ENCODE measurements at regions not wholly inside any gene's neighbourhood (a gene's known extent, or its start where the extent isn't known, plus 50 kb on each side); places are given as distances from the start of the nearest gene placed in this dataset.

DNA sequence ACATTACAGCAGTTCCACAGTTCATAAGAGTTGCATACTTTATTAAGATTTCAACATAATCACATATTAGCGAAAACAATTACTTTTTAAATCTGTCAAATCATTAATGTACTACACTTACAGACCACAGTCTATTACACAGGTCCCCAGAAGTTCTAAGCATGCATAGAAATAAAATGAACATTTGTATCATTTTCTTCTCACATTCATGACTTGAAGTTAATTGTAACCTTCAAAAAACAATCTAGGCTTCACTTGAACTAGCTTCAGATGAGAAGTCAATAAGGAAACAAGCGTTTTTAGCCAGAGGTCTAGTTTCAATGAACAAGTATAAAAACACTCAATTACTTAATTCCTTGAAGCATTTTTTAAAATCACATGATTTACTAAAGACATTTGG is 238.3 kb downstream of the HACE1 start:
- DNase-seq = no peak
- no peaks in the 10 kb centered on the region for H3K27me3 ChIP-seq
- no peaks in the 10 kb centered on the region for H3K9me3 ChIP-seq
- H3K27ac ChIP-seq = no peak overlapping the region
- intact Hi-C loops (cut with DNase I) = no loop called here
- no peak overlapping the region for H3K4me3 ChIP-seq
- H3K4me1 ChIP-seq = peaks cover 0 to 5% (median 0%) of the 10 kb centered on the region in 4 donors
- WGBS, 2 donors = 87 to 94% methylated on average over 2 of the region's 2 CpGs
- TF ChIP-seq CTCF (IDR thresholded peaks at IDR 0.05) = no peak
- no peak for TF ChIP-seq POLR2A (IDR thresholded peaks at IDR 0.05)
- no peak for TF ChIP-seq POLR2AphosphoS5 (IDR thresholded peaks at IDR 0.05)
- H3K36me3 ChIP-seq = no peaks in the 10 kb centered on the region

DNA sequence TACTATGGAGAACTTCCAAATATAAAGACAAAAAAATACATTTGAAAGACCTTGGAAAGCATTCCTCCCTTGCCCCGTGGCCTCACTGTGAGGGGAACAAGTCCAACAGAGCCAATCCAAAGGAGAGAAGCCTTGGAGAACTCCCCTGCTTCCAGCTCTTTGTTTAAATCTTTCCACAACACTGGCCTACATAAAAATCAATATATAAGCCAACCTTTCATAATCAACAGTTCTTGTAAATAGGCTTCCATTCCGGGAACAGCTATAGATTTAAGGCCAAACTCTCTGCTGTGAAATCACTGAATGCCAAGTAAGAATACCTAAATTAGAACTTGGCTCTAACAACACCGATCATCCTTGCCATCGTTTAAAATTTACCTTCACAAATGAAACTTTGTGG is 242.1 kb downstream of the HACE1 start:
- Histone ChIP-seq H3K36me3 (no peaks in the 10 kb centered on the region), H3K27me3 (no peaks in the 10 kb centered on the region), H3K27ac (no peak overlapping the region), H3K9me3 (no peaks in the 10 kb centered on the region), H3K4me1 (peaks cover 0 to 5% (median 2%) of the 10 kb centered on the region in 4 donors), H3K4me3 (no peak overlapping the region)
- WGBS, 2 donors = 78 to 89% methylated on average over 4 of the region's 4 CpGs
- intact Hi-C loops (cut with DNase I) = no loop called here
- no peak for DNase-seq
- no peak for TF ChIP-seq POLR2A (IDR thresholded peaks at IDR 0.05)
- TF ChIP-seq POLR2AphosphoS5 (IDR thresholded peaks at IDR 0.05) = no peak
- no peak for TF ChIP-seq EP300 (IDR thresholded peaks at IDR 0.05)
- no peak for TF ChIP-seq CTCF (IDR thresholded peaks at IDR 0.05)

- no peaks in the 10 kb centered on the region for H3K27me3 ChIP-seq
- H3K4me3 ChIP-seq = no peak overlapping the region
- WGBS, 2 donors = 94 to 95% methylated on average over 1 of the region's 1 CpG
- no peaks in the 10 kb centered on the region for H3K9me3 ChIP-seq
- DNase-seq = no peak
- TF ChIP-seq EP300 (IDR thresholded peaks at IDR 0.05) (no peak), POLR2AphosphoS5 (IDR thresholded peaks at IDR 0.05) (no peak), POLR2A (IDR thresholded peaks at IDR 0.05) (no peak), CTCF (IDR thresholded peaks at IDR 0.05) (no peak)
- H3K27ac ChIP-seq = no peak overlapping the region
- intact Hi-C loops (cut with DNase I) = no loop called here
- no peaks in the 10 kb centered on the region for H3K36me3 ChIP-seq
- H3K4me1 ChIP-seq = peaks cover 0 to 5% (median 2%) of the 10 kb centered on the region in 4 donors
Observed at GRCh38 chr6:104614394-104614793, 245.3 kb downstream of the HACE1 start.

DNA sequence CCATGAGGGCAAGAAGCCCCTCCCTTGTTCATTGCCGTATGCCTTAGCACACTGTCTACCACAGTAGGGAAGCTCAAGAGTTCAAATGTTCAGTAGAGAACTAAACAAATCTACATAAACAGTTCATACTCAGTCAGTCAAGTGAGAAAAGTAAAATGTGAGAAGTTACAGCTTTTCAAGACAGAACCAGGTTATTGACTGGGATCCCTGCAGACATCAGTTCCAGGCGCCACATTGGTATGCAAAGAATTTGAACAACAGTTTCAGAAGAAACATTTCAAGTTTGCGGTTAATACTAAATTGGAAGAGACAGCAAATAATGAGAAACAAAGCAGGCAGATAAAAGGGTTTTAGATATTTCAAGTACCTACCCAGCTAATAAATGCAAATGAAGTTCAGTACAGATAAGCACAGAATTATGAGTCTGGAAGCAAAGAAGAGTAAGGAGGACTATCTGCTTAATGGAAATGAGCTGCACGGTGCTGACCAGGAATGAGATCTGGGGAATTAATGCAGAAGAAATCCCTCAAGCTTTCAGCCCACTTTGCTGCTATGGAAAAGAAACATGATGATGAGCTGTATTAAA is 246.2 kb downstream of the HACE1 start:
- DNase-seq = no peak
- Histone ChIP-seq H3K27ac (no peak overlapping the region), H3K36me3 (no peaks in the 10 kb centered on the region), H3K9me3 (no peaks in the 10 kb centered on the region), H3K27me3 (no peaks in the 10 kb centered on the region), H3K4me3 (no peak overlapping the region), H3K4me1 (peaks cover 0 to 5% (median 2%) of the 10 kb centered on the region in 4 donors)
- intact Hi-C loops (cut with DNase I) = no loop called here
- TF ChIP-seq CTCF (IDR thresholded peaks at IDR 0.05) = no peak
- no peak for TF ChIP-seq POLR2A (IDR thresholded peaks at IDR 0.05)
- TF ChIP-seq POLR2AphosphoS5 (IDR thresholded peaks at IDR 0.05) = no peak
- TF ChIP-seq EP300 (IDR thresholded peaks at IDR 0.05) = no peak
- WGBS, 2 donors = 74 to 84% methylated on average over 4 of the region's 4 CpGs

DNA sequence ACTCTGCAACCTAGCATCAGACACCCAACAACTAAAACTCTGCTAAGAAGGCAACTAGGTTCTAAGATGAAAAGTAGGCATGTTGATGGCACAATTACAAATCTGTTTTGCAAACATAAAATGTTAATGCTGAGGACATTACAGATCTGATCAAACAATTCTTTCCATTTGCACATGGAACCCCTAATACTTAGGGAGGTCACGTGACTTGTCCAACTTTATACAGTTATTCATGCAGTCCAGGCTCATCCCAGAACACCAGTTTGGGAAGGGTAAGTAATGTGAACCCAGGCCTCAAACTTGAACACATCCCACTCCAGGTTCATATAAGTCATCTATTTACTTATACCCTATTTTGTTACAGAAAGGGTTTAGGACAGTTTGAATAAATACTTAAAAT is 247.2 kb downstream of the HACE1 start:
- intact Hi-C loops (cut with DNase I) = no loop called here
- no peak overlapping the region for H3K4me3 ChIP-seq
- WGBS, 2 donors = 94 to 99% methylated on average over 1 of the region's 1 CpG
- peaks cover 0 to 5% (median 2%) of the 10 kb centered on the region in 4 donors for H3K4me1 ChIP-seq
- no peak for DNase-seq
- no peak overlapping the region for H3K27ac ChIP-seq
- no peaks in the 10 kb centered on the region for H3K36me3 ChIP-seq
- no peaks in the 10 kb centered on the region for H3K27me3 ChIP-seq
- TF ChIP-seq POLR2A (IDR thresholded peaks at IDR 0.05) = no peak
- TF ChIP-seq EP300 (IDR thresholded peaks at IDR 0.05) = no peak
- no peak for TF ChIP-seq CTCF (IDR thresholded peaks at IDR 0.05)
- TF ChIP-seq POLR2AphosphoS5 (IDR thresholded peaks at IDR 0.05) = no peak
- H3K9me3 ChIP-seq = no peaks in the 10 kb centered on the region
